Testis (tissue), 2 donors: ENCODE measurements at regions not wholly inside any gene's neighbourhood (a gene's known extent, or its start where the extent isn't known, plus 50 kb on each side); places are given as distances from the start of the nearest gene placed in this dataset.

Source experiments
- CTCF ChIP-seq, 3 experiments: fragments of 450-650 bp in 2 of 3; fragments of 200-600 bp in 1 of 3; sonication (generic) in 1 of 3; IDR thresholded peaks; one replicate each; pipeline ENCODE4 v1.5.1; 2016 to 2019; ENCODE audit warnings: antibody characterized with exemption in 3 of 3, mild to moderate bottlenecking in 2 of 3, moderate library complexity in 1 of 3
- POLR2A ChIP-seq: fragments of 450-650 bp; IDR thresholded peaks from one replicate; pipeline ENCODE4 v1.6.1; 2017; ENCODE audit warnings: antibody characterized with exemption, mild to moderate bottlenecking, moderate library complexity

- no peak for TF ChIP-seq CTCF (IDR thresholded peaks at IDR 0.05)
- TF ChIP-seq POLR2A: no peak
Measured at GRCh38 chr2:126988482-126988881, 89.8 kb downstream of the TEX51 start.
